ENCODE measurements at regions not wholly inside any gene's neighbourhood (a gene's known extent, or its start where the extent isn't known, plus 50 kb on each side); places are given as distances from the start of the nearest gene placed in this dataset.

DNA sequence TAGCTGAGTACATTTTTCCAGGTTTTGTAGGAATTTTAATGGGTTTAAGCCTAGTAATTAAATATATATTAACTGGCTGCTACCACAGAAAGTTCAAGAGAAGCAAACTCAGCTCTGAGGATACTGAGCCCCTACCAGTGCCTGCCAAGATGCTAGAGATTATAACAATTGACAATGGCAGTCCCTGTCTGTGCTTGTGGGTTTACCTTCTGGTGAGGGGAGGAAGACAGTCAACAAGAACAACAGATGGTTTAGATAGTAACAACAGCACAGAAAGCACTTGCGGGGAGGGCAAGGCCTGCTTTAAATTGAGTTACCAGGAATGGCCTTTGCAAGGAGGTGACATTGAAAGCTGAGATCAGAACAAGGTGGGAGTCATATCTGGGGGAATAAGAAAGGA lies 56.6 kb upstream of the ARHGEF3 start:
- DNase-seq, result peak in 1 of 2 donors; percentile 25
- Histone ChIP-seq H3K27ac (ENCODE audit: low read length) (no peak overlapping the region), H3K36me3 (ENCODE audit: control insufficient read depth, insufficient read depth, low read length) (no peaks in the 10 kb centered on the region), H3K4me3 (ENCODE audit: low read length) (no peak overlapping the region), H3K27me3 (ENCODE audit: control insufficient read depth, insufficient read depth, low read length) (no peaks in the 10 kb centered on the region), H3K4me1 (ENCODE audit: control insufficient read depth, insufficient read depth, low read length) (peaks cover 21% of the 10 kb centered on the region), H3K9me3 (ENCODE audit: control insufficient read depth, insufficient read depth, low read length) (no peaks in the 10 kb centered on the region)
- peak overlapping the region in 1 of 2 donors; percentile 6 for H3K27ac Mint-ChIP-seq
- TF ChIP-seq, protein P1, sequence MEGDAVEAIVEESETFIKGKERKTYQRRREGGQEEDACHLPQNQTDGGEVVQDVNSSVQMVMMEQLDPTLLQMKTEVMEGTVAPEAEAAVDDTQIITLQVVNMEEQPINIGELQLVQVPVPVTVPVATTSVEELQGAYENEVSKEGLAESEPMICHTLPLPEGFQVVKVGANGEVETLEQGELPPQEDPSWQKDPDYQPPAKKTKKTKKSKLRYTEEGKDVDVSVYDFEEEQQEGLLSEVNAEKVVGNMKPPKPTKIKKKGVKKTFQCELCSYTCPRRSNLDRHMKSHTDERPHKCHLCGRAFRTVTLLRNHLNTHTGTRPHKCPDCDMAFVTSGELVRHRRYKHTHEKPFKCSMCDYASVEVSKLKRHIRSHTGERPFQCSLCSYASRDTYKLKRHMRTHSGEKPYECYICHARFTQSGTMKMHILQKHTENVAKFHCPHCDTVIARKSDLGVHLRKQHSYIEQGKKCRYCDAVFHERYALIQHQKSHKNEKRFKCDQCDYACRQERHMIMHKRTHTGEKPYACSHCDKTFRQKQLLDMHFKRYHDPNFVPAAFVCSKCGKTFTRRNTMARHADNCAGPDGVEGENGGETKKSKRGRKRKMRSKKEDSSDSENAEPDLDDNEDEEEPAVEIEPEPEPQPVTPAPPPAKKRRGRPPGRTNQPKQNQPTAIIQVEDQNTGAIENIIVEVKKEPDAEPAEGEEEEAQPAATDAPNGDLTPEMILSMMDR (IDR thresholded peaks at IDR 0.05), result no peak
- H3K36me3 Mint-ChIP-seq, result no peaks in the 10 kb centered on the region
- no peaks in the 10 kb centered on the region for H3K9me3 Mint-ChIP-seq
- peaks cover 32 to 36% of the 10 kb centered on the region in 2 donors for H3K4me1 Mint-ChIP-seq
- H3K27me3 Mint-ChIP-seq (ENCODE audit: low read depth in 2 of 2), result no peaks in the 10 kb centered on the region
- WGBS (ENCODE audit: insufficient coverage), result 57% methylated on average over 1 of the region's 1 CpG
- no peak overlapping the region for H3K4me3 Mint-ChIP-seq
- intact Hi-C loops (cut with micrococcal nuclease), result no loop called here
- no peak for ATAC-seq

DNA sequence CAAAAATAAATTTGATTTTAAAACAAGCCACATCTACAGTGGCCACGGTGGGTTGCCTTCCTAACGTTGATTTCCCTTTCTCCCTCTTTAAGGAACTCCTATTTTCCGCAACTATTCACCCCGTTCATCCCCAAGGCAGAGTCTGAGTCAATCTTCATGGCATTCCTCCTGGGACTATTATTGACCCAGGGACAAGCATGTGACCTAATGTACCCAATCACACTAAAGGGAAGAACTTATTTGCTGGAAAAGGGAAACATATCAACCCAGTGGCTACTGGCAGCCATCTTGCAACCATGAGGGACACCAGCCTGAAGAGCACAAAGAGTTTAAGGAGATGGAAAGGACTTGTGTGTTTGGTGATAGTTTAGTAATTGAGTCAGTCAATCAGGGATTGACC lies 55.4 kb upstream of the ARHGEF3 start:
- Mint-ChIP-seq H3K9me3 (no peaks in the 10 kb centered on the region), H3K36me3 (no peaks in the 10 kb centered on the region), H3K27me3 (ENCODE audit: low read depth in 2 of 2) (no peaks in the 10 kb centered on the region), H3K4me3 (no peak overlapping the region), H3K27ac (no peak overlapping the region), H3K4me1 (peaks cover 26 to 30% of the 10 kb centered on the region in 2 donors)
- H3K4me1 ChIP-seq (ENCODE audit: control insufficient read depth, insufficient read depth, low read length), result peaks cover 21% of the 10 kb centered on the region
- H3K27me3 ChIP-seq (ENCODE audit: control insufficient read depth, insufficient read depth, low read length), result no peaks in the 10 kb centered on the region
- no peak overlapping the region for H3K27ac ChIP-seq (ENCODE audit: low read length)
- ATAC-seq (no peak), DNase-seq (no peak)
- 96% methylated on average over 4 of the region's 4 CpGs for WGBS (ENCODE audit: insufficient coverage)
- TF ChIP-seq, protein P1 (IDR thresholded peaks at IDR 0.05), result no peak
- no peaks in the 10 kb centered on the region for H3K9me3 ChIP-seq (ENCODE audit: control insufficient read depth, insufficient read depth, low read length)
- intact Hi-C loops (cut with micrococcal nuclease), result no loop called here
- no peaks in the 10 kb centered on the region for H3K36me3 ChIP-seq (ENCODE audit: control insufficient read depth, insufficient read depth, low read length)
- H3K4me3 ChIP-seq (ENCODE audit: low read length), result no peak overlapping the region

DNA sequence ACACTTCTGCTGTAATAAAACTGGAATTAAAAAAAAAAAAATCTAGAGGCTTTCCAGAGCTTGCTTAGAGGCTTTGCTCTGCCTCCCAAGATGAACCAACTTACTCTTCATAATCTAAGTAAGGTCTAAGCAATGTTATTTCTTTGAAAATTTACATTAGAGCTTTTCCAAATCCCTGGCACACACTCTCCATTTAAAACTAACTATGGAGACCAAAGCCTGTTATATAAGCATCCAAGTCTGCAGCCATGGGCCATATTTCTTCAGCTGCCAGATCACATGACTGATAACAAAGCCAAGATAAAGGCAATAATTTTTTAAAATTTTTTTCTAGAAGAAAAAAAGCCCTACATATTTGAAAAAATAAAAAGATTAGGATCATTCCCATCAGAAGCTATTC lies 55.0 kb upstream of the ARHGEF3 start:
- Histone ChIP-seq H3K36me3 (ENCODE audit: control insufficient read depth, insufficient read depth, low read length) (no peaks in the 10 kb centered on the region), H3K4me1 (ENCODE audit: control insufficient read depth, insufficient read depth, low read length) (peaks cover 21% of the 10 kb centered on the region), H3K9me3 (ENCODE audit: control insufficient read depth, insufficient read depth, low read length) (no peaks in the 10 kb centered on the region), H3K27me3 (ENCODE audit: control insufficient read depth, insufficient read depth, low read length) (no peaks in the 10 kb centered on the region), H3K27ac (ENCODE audit: low read length) (no peak overlapping the region), H3K4me3 (ENCODE audit: low read length) (no peak overlapping the region)
- Mint-ChIP-seq H3K4me1 (peaks cover 26 to 28% of the 10 kb centered on the region in 2 donors), H3K27me3 (ENCODE audit: low read depth in 2 of 2) (no peaks in the 10 kb centered on the region), H3K27ac (no peak overlapping the region), H3K36me3 (no peaks in the 10 kb centered on the region), H3K4me3 (no peak overlapping the region), H3K9me3 (no peaks in the 10 kb centered on the region)
- ATAC-seq, result no peak
- no peak for DNase-seq
- TF ChIP-seq, protein P1 (IDR thresholded peaks at IDR 0.05), result no peak
- intact Hi-C loops (cut with micrococcal nuclease), result loop anchor here (1.0 kb wide), 1 partner anchor 133 kb away; no protein-coding TSS in a partner anchor

DNA sequence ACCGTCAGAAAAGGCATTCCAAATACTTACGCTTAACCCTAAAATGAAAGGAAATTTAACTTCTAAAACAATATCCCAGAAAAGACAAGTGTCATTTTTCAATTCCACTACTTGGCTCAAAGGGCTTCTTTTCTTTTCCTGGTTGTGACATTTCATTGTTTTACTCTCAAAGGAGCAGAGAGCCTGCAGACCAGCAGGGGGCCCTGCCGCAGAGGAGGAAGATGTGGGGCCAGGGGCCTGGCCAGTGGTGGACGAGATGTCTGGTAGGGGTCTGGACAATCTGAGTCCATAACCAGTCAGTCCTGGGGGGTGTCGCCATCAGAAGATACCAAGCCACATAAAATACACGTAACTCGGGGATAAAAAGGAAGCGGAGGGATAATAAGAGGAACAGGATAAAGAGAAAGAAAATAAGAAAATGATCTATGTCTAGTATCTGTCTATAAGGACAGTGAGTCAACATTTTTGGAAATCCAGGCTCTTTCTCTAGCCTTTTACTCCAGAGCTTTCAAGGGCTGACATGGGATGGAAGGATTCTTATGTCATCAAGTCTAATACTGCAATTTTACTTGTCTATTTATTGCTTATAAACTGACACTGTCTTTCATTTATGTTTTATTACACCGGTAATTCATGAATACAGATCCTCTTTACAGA lies 54.2 kb upstream of the ARHGEF3 start:
- Histone ChIP-seq H3K27me3 (ENCODE audit: control insufficient read depth, insufficient read depth, low read length) (no peaks in the 10 kb centered on the region), H3K4me3 (ENCODE audit: low read length) (no peak overlapping the region), H3K4me1 (ENCODE audit: control insufficient read depth, insufficient read depth, low read length) (peaks cover 15% of the 10 kb centered on the region), H3K36me3 (ENCODE audit: control insufficient read depth, insufficient read depth, low read length) (no peaks in the 10 kb centered on the region), H3K9me3 (ENCODE audit: control insufficient read depth, insufficient read depth, low read length) (no peaks in the 10 kb centered on the region), H3K27ac (ENCODE audit: low read length) (no peak overlapping the region)
- ATAC-seq, result no peak
- peaks cover 20 to 23% of the 10 kb centered on the region in 2 donors for H3K4me1 Mint-ChIP-seq
- H3K9me3 Mint-ChIP-seq, result no peaks in the 10 kb centered on the region
- no peak overlapping the region for H3K27ac Mint-ChIP-seq
- 80% methylated on average over 9 of the region's 9 CpGs for WGBS (ENCODE audit: insufficient coverage)
- DNase-seq, result peak in 1 of 2 donors; percentile 45
- TF ChIP-seq, protein P1 (IDR thresholded peaks at IDR 0.05), result peak; percentile 40
- H3K36me3 Mint-ChIP-seq, result no peaks in the 10 kb centered on the region
- no peaks in the 10 kb centered on the region for H3K27me3 Mint-ChIP-seq (ENCODE audit: low read depth in 2 of 2)
- intact Hi-C loops (cut with micrococcal nuclease), result loop anchor here (1.0 kb wide), 1 partner anchor 133 kb away; no protein-coding TSS in a partner anchor
- no peak overlapping the region for H3K4me3 Mint-ChIP-seq

Data from natural killer cell (primary cell).